GM12878 (cell line): ENCODE measurements at regions not wholly inside any gene's neighbourhood (a gene's known extent, or its start where the extent isn't known, plus 50 kb on each side); places are given as distances from the start of the nearest gene placed in this dataset.

ENCODE experiments used
- ATAC-seq: fragments of 200-7000 bp; cut with Tn5 transposase; 3 replicates; pipeline ENCODE4 v1.9.1; 2020; ENCODE audit warnings: mild to moderate bottlenecking, moderate library complexity
- BruUV-seq: library from RNA; stranded (reverse); fragments of 400-500 nt; replicated peaks from 2 replicates; lab custom pipeline; 2021; lab: Mats Ljungman, UMichigan
- CTCF ChIA-PET: fragments of 300-600 bp; sonication (Branson Sonifier 250); formaldehyde crosslinking; extraction: SDS; loops from one replicate; lab custom pipeline; 2021; ENCODE audit warnings: inconsistent platforms; lab: Yijun Ruan, JAX
- POLR2A ChIA-PET: fragments of 350-600 bp; formaldehyde crosslinking; extraction: SDS; loops from one replicate; lab custom pipeline; 2021; ENCODE audit warnings: inconsistent platforms; lab: Charles Lee
- RAD21 ChIA-PET: fragments of 300-600 bp; sonication (Branson Sonifier 250); formaldehyde crosslinking; loops from one replicate; lab custom pipeline; 2023; ENCODE audit warnings: antibody characterized with exemption; ENCODE audit not compliant: unreplicated experiment; lab: Charles Lee
- SMC1A ChIA-PET: fragments of 300-600 bp; sonication (Branson Sonifier 250); formaldehyde crosslinking; loops from one replicate; lab custom pipeline; 2023; ENCODE audit not compliant: unreplicated experiment, uncharacterized antibody; lab: Charles Lee
- DNase-seq: peaks from one replicate; pipeline ENCODE4 v3.0.0-alpha.2; 2011; ENCODE audit warnings: low read depth, low spot score
- FAIRE-seq: peaks from 3 replicates; lab custom pipeline; 2011; peaks lifted over from hg19 to GRCh38; lab: Jason Lieb, UNC
- H2AFZ ChIP-seq: 2 replicates; pipeline ENCODE4 v1.6.0; 2011; ENCODE audit warnings: low read depth, low read length, control low read depth; ENCODE audit not compliant: control insufficient read depth
- H3K27ac ChIP-seq: 2 replicates; pipeline ENCODE4 v1.5.1; 2011; ENCODE audit warnings: control low read depth; ENCODE audit not compliant: control insufficient read depth, insufficient read depth
- H3K27me3 ChIP-seq, 2 experiments: replicated peaks in 1 of 2; 2 replicates each; pipeline versions ENCODE4 v1.6.0 to v1.6.1; 2011; ENCODE audit warnings: low read length in 1 of 2; ENCODE audit not compliant: control insufficient read depth in 2 of 2, insufficient read depth in 2 of 2
- H3K36me3 ChIP-seq, 2 experiments: 2 replicates each; pipeline ENCODE4 v1.5.1; 2011; ENCODE audit warnings: low read length in 1 of 2; ENCODE audit not compliant: control insufficient read depth in 2 of 2, insufficient read depth in 2 of 2
- H3K4me1 ChIP-seq: 2 replicates; pipeline ENCODE4 v1.6.1; 2011; ENCODE audit warnings: mild to moderate bottlenecking, low read length, moderate library complexity, mixed read lengths; ENCODE audit not compliant: control insufficient read depth, insufficient read depth
- H3K4me2 ChIP-seq: 2 replicates; pipeline ENCODE4 v1.6.0; 2011; ENCODE audit warnings: control low read depth; ENCODE audit not compliant: control insufficient read depth, insufficient read depth
- H3K4me3 ChIP-seq: fragments of 200-600 bp; sonication (generic); 2 replicates; pipeline ENCODE4 v1.5.1; 2016
- H3K79me2 ChIP-seq: 2 replicates; pipeline ENCODE4 v1.6.0; 2011; ENCODE audit warnings: low read length; ENCODE audit not compliant: control insufficient read depth, insufficient read depth
- H3K9ac ChIP-seq: 2 replicates; pipeline ENCODE4 v1.8.0; 2011; ENCODE audit warnings: low read length, control low read depth, mixed read lengths; ENCODE audit not compliant: control insufficient read depth, insufficient read depth
- H3K9me3 ChIP-seq: replicated peaks from 3 replicates; pipeline ENCODE4 v1.5.1; 2011; ENCODE audit warnings: mild to moderate bottlenecking, low read length; ENCODE audit not compliant: control insufficient read depth, insufficient read depth
- H4K20me1 ChIP-seq: 2 replicates; pipeline ENCODE4 v1.6.0; 2011; ENCODE audit not compliant: control insufficient read depth, insufficient read depth
- BCL3 ChIP-seq: IDR thresholded peaks from 2 replicates; pipeline ENCODE4 v1.6.1; 2011; ENCODE audit warnings: borderline replicate concordance, low read depth, mild to moderate bottlenecking, moderate library complexity, low read length; ENCODE audit not compliant: insufficient read depth, poor library complexity, severe bottlenecking
- BHLHE40 ChIP-seq, 2 experiments: fragments of 450-650 bp in 1 of 2; IDR thresholded peaks; 2 replicates each; pipeline ENCODE4 v1.6.1; 2011 to 2017; ENCODE audit warnings: low read depth in 2 of 2, borderline replicate concordance in 1 of 2, improper control_type of control experiment in 1 of 2, low read length in 1 of 2, mild to moderate bottlenecking in 1 of 2
- CEBPB ChIP-seq, 2 experiments: fragments of 150-350 bp in 1 of 2; IDR thresholded peaks; 2 replicates each; pipeline ENCODE4 v1.6.1; 2012 to 2014; ENCODE audit warnings: low read depth in 2 of 2, low read length in 2 of 2, borderline replicate concordance in 1 of 2, inconsistent platforms in 1 of 2
- GABPA ChIP-seq: IDR thresholded peaks from 2 replicates; pipeline ENCODE4 v1.6.1; 2014; ENCODE audit warnings: antibody characterized with exemption, low read depth, mild to moderate bottlenecking, inconsistent platforms
- HCFC1 ChIP-seq: fragments of 150-350 bp; IDR thresholded peaks from 2 replicates; pipeline ENCODE4 v1.6.1; 2014; ENCODE audit warnings: low read length
- JUND ChIP-seq: IDR thresholded peaks from 2 replicates; pipeline ENCODE4 v1.6.1; 2012; ENCODE audit warnings: low read depth, mild to moderate bottlenecking, low read length, improper control_type of control experiment, moderate library complexity
- KLF5 ChIP-seq: fragments of 450-650 bp; IDR thresholded peaks from 2 replicates; pipeline ENCODE4 v1.6.1; 2014; ENCODE audit warnings: mild to moderate bottlenecking; ENCODE audit not compliant: partially characterized antibody
- NFIC ChIP-seq: IDR thresholded peaks from 2 replicates; pipeline ENCODE4 v1.6.1; 2012; ENCODE audit warnings: low read depth, mild to moderate bottlenecking, inconsistent platforms, low read length, moderate library complexity
- REST ChIP-seq: IDR thresholded peaks from 2 replicates; pipeline ENCODE4 v1.6.1; 2012; ENCODE audit warnings: mild to moderate bottlenecking, low read depth, low read length
- YY1 ChIP-seq: IDR thresholded peaks from 2 replicates; pipeline ENCODE4 v1.6.1; 2011; ENCODE audit warnings: low read depth, mild to moderate bottlenecking, low read length
- ZNF217 ChIP-seq: fragments of 450-650 bp; IDR thresholded peaks from 2 replicates; pipeline ENCODE4 v1.6.1; 2017; ENCODE audit warnings: antibody characterized with exemption, mild to moderate bottlenecking
- WGBS: methylation state at CpG from one replicate; pipeline ENCODE4 v1.1.6; 2016; ENCODE audit warnings: low lambda C conversion rate; ENCODE audit not compliant: insufficient replicate concordance, insufficient coverage; ENCODE audit errors: missing lambda C conversion rate; 5-methylcytosine and 5-hydroxymethylcytosine counted together
- in situ Hi-C: fragments of 300-500 bp; cut with MboI; formaldehyde crosslinking; loops from 9 replicates; pipeline ENCODE4 v1.14.3; 2018; ENCODE audit warnings: mixed read lengths
- intact Hi-C: fragments of 100-400 bp; cut with micrococcal nuclease; formaldehyde crosslinking; loops from one replicate; pipeline ENCODE4 v1.14.2; 2022; ENCODE audit not compliant: unreplicated experiment
- TF ChIP-seq, protein P1 (sequence below): fragments of 150-350 bp; IDR thresholded peaks from 2 replicates; pipeline ENCODE4 v1.6.1; 2014; ENCODE audit warnings: mild to moderate bottlenecking, low read depth, low read length
- TF ChIP-seq, protein P2 (sequence below): fragments of 450-650 bp; IDR thresholded peaks from 2 replicates; pipeline ENCODE4 v1.6.1; 2017; ENCODE audit warnings: antibody characterized with exemption, mild to moderate bottlenecking, moderate library complexity

GRCh38 chr6:165926378-165926777 lies 241.3 kb downstream of the TBXT start:
- ATAC-seq (no peak), FAIRE-seq (no peak), DNase-seq (no peak)
- ChIA-PET CTCF (no interaction called here), POLR2A (no interaction called here), SMC1A (no interaction called here), RAD21 (no interaction called here)
- no peaks in the 10 kb centered on the region for H4K20me1 ChIP-seq
- in situ Hi-C loops: no loop called here
- BruUV-seq: no TSS peak
- 0% methylated on average over 4 of the region's 4 CpGs for WGBS
- no peak overlapping the region for H2AFZ ChIP-seq
- no peaks in the 10 kb centered on the region for H3K9me3 ChIP-seq
- no peaks in the 10 kb centered on the region for H3K79me2 ChIP-seq
- intact Hi-C loops: no loop called here
- no peak overlapping the region for H3K4me2 ChIP-seq
- no peak overlapping the region for H3K4me3 ChIP-seq
- no peak for TF ChIP-seq JUND
- TF ChIP-seq BHLHE40 (IDR thresholded peaks at IDR 0.05; ENCODE audit: borderline replicate concordance in 1 of 2, low read depth in 2 of 2, low read length in 1 of 2): no peak
- no peak for TF ChIP-seq NFIC
- TF ChIP-seq HCFC1: no peak
- TF ChIP-seq BCL3: no peak
- no peak for TF ChIP-seq CEBPB (IDR thresholded peaks at IDR 0.05; ENCODE audit: borderline replicate concordance in 1 of 2, low read depth in 2 of 2, low read length in 2 of 2)
- no peak for TF ChIP-seq REST
- TF ChIP-seq, protein P1, sequence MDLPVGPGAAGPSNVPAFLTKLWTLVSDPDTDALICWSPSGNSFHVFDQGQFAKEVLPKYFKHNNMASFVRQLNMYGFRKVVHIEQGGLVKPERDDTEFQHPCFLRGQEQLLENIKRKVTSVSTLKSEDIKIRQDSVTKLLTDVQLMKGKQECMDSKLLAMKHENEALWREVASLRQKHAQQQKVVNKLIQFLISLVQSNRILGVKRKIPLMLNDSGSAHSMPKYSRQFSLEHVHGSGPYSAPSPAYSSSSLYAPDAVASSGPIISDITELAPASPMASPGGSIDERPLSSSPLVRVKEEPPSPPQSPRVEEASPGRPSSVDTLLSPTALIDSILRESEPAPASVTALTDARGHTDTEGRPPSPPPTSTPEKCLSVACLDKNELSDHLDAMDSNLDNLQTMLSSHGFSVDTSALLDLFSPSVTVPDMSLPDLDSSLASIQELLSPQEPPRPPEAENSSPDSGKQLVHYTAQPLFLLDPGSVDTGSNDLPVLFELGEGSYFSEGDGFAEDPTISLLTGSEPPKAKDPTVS: no peak
- TF ChIP-seq GABPA: no peak
- TF ChIP-seq YY1: no peak
- TF ChIP-seq KLF5: no peak
- TF ChIP-seq, protein P2, sequence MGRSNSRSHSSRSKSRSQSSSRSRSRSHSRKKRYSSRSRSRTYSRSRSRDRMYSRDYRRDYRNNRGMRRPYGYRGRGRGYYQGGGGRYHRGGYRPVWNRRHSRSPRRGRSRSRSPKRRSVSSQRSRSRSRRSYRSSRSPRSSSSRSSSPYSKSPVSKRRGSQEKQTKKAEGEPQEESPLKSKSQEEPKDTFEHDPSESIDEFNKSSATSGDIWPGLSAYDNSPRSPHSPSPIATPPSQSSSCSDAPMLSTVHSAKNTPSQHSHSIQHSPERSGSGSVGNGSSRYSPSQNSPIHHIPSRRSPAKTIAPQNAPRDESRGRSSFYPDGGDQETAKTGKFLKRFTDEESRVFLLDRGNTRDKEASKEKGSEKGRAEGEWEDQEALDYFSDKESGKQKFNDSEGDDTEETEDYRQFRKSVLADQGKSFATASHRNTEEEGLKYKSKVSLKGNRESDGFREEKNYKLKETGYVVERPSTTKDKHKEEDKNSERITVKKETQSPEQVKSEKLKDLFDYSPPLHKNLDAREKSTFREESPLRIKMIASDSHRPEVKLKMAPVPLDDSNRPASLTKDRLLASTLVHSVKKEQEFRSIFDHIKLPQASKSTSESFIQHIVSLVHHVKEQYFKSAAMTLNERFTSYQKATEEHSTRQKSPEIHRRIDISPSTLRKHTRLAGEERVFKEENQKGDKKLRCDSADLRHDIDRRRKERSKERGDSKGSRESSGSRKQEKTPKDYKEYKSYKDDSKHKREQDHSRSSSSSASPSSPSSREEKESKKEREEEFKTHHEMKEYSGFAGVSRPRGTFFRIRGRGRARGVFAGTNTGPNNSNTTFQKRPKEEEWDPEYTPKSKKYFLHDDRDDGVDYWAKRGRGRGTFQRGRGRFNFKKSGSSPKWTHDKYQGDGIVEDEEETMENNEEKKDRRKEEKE: no peak
- TF ChIP-seq ZNF217: no peak
- H3K36me3 ChIP-seq: no peaks in the 10 kb centered on the region
- no peak overlapping the region for H3K27ac ChIP-seq
- H3K4me1 ChIP-seq: no peaks in the 10 kb centered on the region
- H3K9ac ChIP-seq: no peak overlapping the region
- peaks cover 2 to 3% of the 10 kb centered on the region in 2 experiments; a peak in 1 of 4 replicates for H3K27me3 ChIP-seq
